22Rv1 (cell line): ENCODE measurements at regions not wholly inside any gene's neighbourhood (a gene's known extent, or its start where the extent isn't known, plus 50 kb on each side); places are given as distances from the start of the nearest gene placed in this dataset.

ENCODE experiments used
- CTCF ChIP-seq: fragments of 450-650 bp; IDR thresholded peaks from 2 replicates; pipeline ENCODE4 v1.5.1; 2017; ENCODE audit warnings: mild to moderate bottlenecking
- ZFX ChIP-seq: fragments of 450-650 bp; IDR thresholded peaks from 2 replicates; pipeline ENCODE4 v1.6.1; 2017; ENCODE audit warnings: antibody characterized with exemption, borderline replicate concordance

- TF ChIP-seq CTCF (no peak), ZFX (no peak)
These were observed 123.9 kb downstream of the TMEM17 start for GRCh38 chr2:62382122-62382521.
